ENCODE measurements at regions not wholly inside any gene's neighbourhood (a gene's known extent, or its start where the extent isn't known, plus 50 kb on each side); places are given as distances from the start of the nearest gene placed in this dataset.
"Not testable (repeated sequence)": the region's sequence is repeated elsewhere in the genome, so short reads cannot be mapped to it uniquely, and the experiment has no call there.

DNA sequence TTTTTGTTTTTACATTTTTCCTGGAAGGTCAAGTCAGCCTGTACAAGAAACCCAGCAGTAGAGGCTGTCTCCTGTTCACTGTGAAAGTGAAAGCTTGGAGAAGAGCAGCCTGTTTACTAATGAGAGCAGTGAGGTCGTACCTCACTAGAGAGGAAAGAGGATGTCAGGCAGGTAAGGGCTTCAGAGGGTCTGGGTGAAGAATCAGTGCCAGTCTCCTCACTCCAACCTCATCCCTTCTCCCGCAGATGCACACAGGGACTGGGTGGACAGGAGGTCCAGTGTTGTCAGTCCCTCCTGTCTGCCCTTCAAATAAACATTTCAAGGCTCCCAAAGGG, 462.5 kb downstream of the KLF5 start:
- no peaks in the 10 kb centered on the region for H3K79me2 ChIP-seq
- no peak overlapping the region for H2AFZ ChIP-seq

DNA sequence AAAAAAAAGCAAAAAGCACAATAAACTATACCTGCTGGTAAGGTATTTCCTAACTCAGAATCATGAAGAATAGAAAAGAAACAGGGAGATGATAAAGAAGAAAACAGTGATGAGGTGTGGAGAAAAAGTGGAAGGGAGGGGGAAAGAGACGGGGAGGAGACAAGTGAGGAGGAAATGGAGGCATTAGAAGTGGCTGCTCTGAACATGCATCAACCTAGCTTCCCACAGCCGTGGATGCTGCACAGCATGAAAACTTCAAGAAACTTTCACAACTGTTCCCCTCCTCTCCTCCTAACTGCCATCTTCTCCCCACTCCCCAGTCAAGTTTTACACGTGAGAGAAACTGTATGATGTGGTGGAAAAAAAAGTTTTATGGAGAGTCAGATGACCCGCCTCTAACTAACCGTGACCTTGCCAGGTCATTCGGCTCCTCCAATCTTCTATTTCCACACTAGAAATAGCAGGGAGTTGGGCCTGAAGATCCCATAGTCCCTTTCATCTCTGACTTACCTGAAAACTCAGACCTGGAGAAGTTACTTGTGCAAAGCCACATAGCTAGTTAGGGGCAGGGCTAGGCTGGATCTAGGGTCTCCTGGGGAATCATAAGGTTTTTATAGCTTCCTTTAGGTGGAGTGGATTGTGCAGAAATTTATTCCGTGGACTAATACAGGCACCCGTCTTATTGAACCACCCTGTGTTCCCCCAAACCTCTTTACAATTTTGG, 461.9 kb downstream of the KLF5 start:
- H3K79me2 ChIP-seq: no peaks in the 10 kb centered on the region
- H3K9me3 ChIP-seq (ENCODE audit: control insufficient read depth, low read length): no peaks in the 10 kb centered on the region
- no peak overlapping the region for H3K4me2 ChIP-seq (ENCODE audit: low read length)
- no peaks in the 10 kb centered on the region for H3K36me3 ChIP-seq (ENCODE audit: control insufficient read depth, insufficient read depth, low read length)
- H3K4me3 ChIP-seq (ENCODE audit: low read depth, low read length): no peak overlapping the region
- H3K27ac ChIP-seq: no peak overlapping the region
- H2AFZ ChIP-seq: no peak overlapping the region
- no peaks in the 10 kb centered on the region for H3K27me3 ChIP-seq (ENCODE audit: control insufficient read depth, insufficient read depth, low read length)
- TF ChIP-seq, protein P1, sequence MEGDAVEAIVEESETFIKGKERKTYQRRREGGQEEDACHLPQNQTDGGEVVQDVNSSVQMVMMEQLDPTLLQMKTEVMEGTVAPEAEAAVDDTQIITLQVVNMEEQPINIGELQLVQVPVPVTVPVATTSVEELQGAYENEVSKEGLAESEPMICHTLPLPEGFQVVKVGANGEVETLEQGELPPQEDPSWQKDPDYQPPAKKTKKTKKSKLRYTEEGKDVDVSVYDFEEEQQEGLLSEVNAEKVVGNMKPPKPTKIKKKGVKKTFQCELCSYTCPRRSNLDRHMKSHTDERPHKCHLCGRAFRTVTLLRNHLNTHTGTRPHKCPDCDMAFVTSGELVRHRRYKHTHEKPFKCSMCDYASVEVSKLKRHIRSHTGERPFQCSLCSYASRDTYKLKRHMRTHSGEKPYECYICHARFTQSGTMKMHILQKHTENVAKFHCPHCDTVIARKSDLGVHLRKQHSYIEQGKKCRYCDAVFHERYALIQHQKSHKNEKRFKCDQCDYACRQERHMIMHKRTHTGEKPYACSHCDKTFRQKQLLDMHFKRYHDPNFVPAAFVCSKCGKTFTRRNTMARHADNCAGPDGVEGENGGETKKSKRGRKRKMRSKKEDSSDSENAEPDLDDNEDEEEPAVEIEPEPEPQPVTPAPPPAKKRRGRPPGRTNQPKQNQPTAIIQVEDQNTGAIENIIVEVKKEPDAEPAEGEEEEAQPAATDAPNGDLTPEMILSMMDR (IDR thresholded peaks at IDR 0.05): no peak
- H3K9ac ChIP-seq: no peak overlapping the region
- H3K4me1 ChIP-seq: no peaks in the 10 kb centered on the region

More for the DNA sequence above, 462.5 kb downstream of the KLF5 start:
- TF ChIP-seq, protein P1 (IDR thresholded peaks at IDR 0.05): no peak
- Histone ChIP-seq H3K9ac (no peak overlapping the region), H3K4me2 (ENCODE audit: low read length) (no peak overlapping the region), H3K27ac (no peak overlapping the region), H3K27me3 (ENCODE audit: control insufficient read depth, insufficient read depth, low read length) (no peaks in the 10 kb centered on the region), H3K9me3 (ENCODE audit: control insufficient read depth, low read length) (no peaks in the 10 kb centered on the region), H3K4me3 (ENCODE audit: low read depth, low read length) (no peak overlapping the region), H3K4me1 (no peaks in the 10 kb centered on the region), H3K36me3 (ENCODE audit: control insufficient read depth, insufficient read depth, low read length) (no peaks in the 10 kb centered on the region)

DNA sequence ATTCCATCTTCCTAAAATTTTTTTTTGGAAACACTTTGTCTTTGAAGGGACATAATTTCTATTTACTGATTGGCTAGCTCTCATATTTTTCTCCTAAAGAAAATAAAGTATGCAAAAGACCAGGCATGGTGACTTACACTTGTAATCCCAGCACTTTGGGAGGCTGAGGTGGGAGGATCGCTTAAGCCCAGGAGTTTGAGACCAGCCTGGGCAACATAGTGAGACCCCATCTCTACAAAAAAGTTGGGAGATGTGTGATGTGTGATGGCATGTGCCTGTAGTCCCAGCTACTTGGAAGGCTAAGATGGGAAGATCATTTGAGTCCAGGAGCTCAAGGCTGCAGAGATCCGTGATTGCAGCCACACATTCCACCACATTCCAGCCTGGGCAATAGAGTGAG, 461.3 kb downstream of the KLF5 start:
- H3K4me2 ChIP-seq (ENCODE audit: low read length); H3K9me3 ChIP-seq (ENCODE audit: control insufficient read depth, low read length); H3K27ac ChIP-seq; H3K9ac ChIP-seq; H3K36me3 ChIP-seq (ENCODE audit: control insufficient read depth, insufficient read depth, low read length); H3K4me1 ChIP-seq; H3K27me3 ChIP-seq (ENCODE audit: control insufficient read depth, insufficient read depth, low read length); H3K79me2 ChIP-seq; H3K4me3 ChIP-seq (ENCODE audit: low read depth, low read length); H2AFZ ChIP-seq: not testable (repeated sequence)

DNA sequence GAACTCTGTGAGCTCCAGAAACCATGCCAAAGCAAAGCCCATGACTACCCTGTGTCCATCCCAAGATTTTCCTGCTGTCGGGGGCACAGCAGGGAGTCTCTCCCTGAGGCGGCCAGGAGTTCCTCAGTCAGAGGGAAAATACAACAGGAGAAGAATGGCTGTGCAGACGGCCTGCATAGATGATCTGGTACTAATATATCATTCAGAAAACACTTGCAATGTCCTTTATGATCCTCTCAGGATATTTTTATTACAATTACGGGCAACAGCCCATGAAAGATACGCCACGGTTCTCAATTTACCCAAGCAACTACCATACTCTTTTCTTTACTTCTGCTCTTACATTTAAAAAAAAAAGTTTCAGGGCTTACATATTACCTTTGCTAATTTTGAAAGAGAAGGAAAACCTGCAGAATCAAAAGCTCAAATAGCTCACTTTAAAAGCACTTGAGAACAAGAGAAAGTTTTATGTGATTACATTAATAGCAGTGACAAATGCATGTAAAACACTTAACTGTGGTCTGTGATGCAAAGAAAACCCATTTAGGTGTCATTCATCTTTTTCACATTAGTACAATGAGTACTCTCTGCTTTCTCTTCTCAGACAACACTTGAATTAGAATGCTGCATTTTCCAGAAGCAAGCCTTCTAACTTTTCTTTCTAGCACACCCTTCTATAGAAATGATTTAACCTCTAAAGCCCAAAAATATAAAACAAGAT, 460.8 kb downstream of the KLF5 start:
- no peaks in the 10 kb centered on the region for H3K79me2 ChIP-seq
- TF ChIP-seq, protein P1 (IDR thresholded peaks at IDR 0.05): no peak
- no peak overlapping the region for H3K9ac ChIP-seq
- H3K4me3 ChIP-seq (ENCODE audit: low read depth, low read length): no peak overlapping the region
- no peaks in the 10 kb centered on the region for H3K36me3 ChIP-seq (ENCODE audit: control insufficient read depth, insufficient read depth, low read length)
- no peaks in the 10 kb centered on the region for H3K9me3 ChIP-seq (ENCODE audit: control insufficient read depth, low read length)
- H2AFZ ChIP-seq: no peak overlapping the region
- no peaks in the 10 kb centered on the region for H3K4me1 ChIP-seq
- no peak overlapping the region for H3K27ac ChIP-seq
- no peaks in the 10 kb centered on the region for H3K27me3 ChIP-seq (ENCODE audit: control insufficient read depth, insufficient read depth, low read length)
- no peak overlapping the region for H3K4me2 ChIP-seq (ENCODE audit: low read length)

DNA sequence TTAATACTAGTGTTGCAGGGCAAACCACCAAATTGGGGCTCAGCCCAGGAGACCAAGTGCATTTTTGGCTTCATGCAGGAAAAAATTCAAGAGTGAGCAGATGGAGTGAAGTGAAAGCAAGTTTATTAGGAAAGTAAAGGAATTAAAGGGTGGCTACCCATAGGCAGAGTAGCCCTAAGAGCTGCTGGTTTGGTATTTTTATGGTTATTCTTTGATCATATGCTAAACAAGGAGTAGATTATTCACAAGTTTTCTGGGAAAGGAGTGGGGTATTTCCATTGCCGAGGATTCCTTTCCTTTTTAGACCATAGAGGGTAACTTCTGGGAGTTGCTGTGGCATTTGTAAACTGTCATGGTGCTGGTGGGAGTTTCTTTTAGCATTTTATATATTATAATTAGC, 459.0 kb downstream of the KLF5 start:
- Histone ChIP-seq H3K27ac (no peak overlapping the region), H2AFZ (no peak overlapping the region), H3K79me2 (no peaks in the 10 kb centered on the region), H3K27me3 (ENCODE audit: control insufficient read depth, insufficient read depth, low read length) (no peaks in the 10 kb centered on the region), H3K4me2 (ENCODE audit: low read length) (no peak overlapping the region), H3K9me3 (ENCODE audit: control insufficient read depth, low read length) (no peaks in the 10 kb centered on the region), H3K9ac (no peak overlapping the region), H3K4me3 (ENCODE audit: low read depth, low read length) (no peak overlapping the region), H3K4me1 (no peaks in the 10 kb centered on the region), H3K36me3 (ENCODE audit: control insufficient read depth, insufficient read depth, low read length) (no peaks in the 10 kb centered on the region)
- TF ChIP-seq, protein P1 (IDR thresholded peaks at IDR 0.05): no peak
